ENCODE measurements at regions not wholly inside any gene's neighbourhood (a gene's known extent, or its start where the extent isn't known, plus 50 kb on each side); places are given as distances from the start of the nearest gene placed in this dataset.
"Not testable (repeated sequence)": the region's sequence is repeated elsewhere in the genome, so short reads cannot be mapped to it uniquely, and the experiment has no call there.

DNA sequence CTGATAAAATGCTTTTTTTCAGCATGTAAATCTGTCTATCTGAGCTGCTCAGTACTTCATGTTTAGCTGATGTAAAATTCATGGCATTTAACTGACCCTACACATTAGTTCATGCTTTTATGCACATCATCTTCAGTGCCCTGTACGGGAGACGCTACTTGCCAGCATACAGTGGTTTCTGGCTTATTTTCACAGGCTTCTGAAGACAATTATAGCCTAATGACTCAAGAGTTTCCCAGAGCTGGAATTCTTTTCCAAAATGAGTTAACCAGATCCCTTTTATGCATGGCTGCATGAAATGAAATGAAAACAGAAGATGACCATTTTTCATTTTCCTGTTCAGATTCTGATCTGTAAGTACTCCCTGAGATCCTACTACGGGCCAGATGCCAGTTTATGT, 1061.5 kb downstream of the ROBO2 start:
- DNase-seq (ENCODE audit: low read depth), result peak; percentile 54
- H3K4me3 ChIP-seq (ENCODE audit: low read depth, low read length), result no peak overlapping the region
- TF ChIP-seq CTCF (conservative IDR thresholded peaks at IDR 0.05; ENCODE audit: low read depth, low read length), result no peak

DNA sequence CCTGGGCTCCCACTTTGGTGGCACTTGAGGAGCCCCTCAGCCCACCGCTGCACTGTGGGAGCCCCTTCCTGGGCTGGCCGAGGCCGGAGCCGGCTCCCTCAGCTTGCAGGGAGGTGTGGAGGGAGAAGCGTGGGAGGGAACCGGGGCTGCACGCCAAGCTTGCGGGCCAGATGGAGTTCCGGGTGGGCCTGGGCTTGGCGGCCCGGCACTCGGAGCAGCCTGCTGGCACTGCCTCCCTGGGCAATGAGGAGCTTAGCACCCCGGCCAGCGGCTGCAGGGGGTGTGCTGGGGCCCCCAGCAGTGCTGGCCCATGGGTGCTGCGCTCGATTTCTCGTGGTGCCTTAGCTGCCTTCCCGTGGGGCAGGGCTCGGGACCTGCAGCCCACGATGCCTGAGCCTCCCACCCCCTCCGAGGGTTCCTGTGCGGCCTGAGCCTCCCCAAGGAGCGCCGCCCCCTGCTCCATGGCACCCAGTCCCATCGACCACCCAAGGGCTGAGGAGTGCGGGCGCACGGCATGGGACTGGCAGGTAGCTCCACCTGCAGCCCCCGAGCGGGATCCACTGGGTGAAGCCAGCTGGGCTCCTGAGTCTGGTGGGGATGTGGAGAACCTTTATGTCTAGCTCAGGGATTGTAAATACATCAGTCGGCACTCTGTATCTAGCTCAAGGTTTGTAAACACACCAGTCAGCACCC, 1068.5 kb downstream of the ROBO2 start:
- DNase-seq (ENCODE audit: low read depth); H3K4me3 ChIP-seq (ENCODE audit: low read depth, low read length): not testable (repeated sequence)

GRCh38 chr3:78112291-78113010, 1072.6 kb downstream of the ROBO2 start:
- DNase-seq (ENCODE audit: low read depth), result peak; percentile 68
- H3K4me3 ChIP-seq (ENCODE audit: low read depth, low read length), result no peak overlapping the region

GRCh38 chr3:78115983-78116382, 1076.1 kb downstream of the ROBO2 start:
- H3K4me3 ChIP-seq (ENCODE audit: low read depth, low read length), result no peak overlapping the region
- no peak for TF ChIP-seq CTCF (conservative IDR thresholded peaks at IDR 0.05; ENCODE audit: low read depth, low read length)
- DNase-seq (ENCODE audit: low read depth), result no peak

More at GRCh38 chr3:78112291-78113010, 1072.6 kb downstream of the ROBO2 start:
- TF ChIP-seq CTCF (conservative IDR thresholded peaks at IDR 0.05; ENCODE audit: low read depth, low read length), result no peak

DNA sequence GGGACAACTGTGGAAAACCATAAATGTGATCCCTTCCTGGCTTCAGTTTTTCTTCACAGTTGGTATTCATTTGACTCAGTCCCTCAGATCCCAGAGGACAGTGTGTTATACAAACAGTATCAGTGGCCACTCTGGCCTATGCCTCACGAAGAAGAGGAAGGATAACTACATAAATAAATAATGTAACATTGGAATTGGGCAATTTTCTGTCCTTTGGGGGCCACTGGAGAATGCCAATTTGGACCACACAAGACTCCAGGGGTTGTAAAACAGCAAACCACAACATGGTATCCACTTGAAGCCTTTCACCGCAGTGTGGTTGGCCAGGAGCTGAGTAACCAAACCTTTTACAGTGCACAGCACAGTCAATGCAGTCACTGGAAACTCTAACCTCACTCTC, 1077.0 kb downstream of the ROBO2 start:
- no peak overlapping the region for H3K4me3 ChIP-seq (ENCODE audit: low read depth, low read length)
- TF ChIP-seq CTCF (conservative IDR thresholded peaks at IDR 0.05; ENCODE audit: low read depth, low read length), result no peak
- peak; percentile 81 for DNase-seq (ENCODE audit: low read depth)

DNA sequence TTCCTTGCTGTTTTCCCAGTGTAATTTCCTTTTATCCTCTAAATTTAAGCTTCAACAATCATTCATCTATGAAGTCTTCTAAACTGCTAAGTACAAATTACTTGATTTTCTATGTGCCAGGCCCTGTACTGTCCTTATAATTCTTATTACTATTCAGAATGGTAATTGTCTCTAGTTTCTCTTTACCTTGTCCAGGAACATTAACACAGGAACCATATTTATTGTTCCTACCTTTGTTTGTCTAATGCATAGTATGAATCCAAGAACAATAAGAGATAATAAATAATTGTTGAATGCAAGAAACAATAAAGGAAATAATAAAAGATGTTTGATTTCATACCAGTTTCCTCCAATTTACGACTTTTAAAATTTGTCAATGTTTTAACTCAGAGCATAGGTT, 1083.2 kb downstream of the ROBO2 start:
- no peak for DNase-seq (ENCODE audit: low read depth)
- H3K4me3 ChIP-seq (ENCODE audit: low read depth, low read length), result no peak overlapping the region
- TF ChIP-seq CTCF (conservative IDR thresholded peaks at IDR 0.05; ENCODE audit: low read depth, low read length), result no peak

DNA sequence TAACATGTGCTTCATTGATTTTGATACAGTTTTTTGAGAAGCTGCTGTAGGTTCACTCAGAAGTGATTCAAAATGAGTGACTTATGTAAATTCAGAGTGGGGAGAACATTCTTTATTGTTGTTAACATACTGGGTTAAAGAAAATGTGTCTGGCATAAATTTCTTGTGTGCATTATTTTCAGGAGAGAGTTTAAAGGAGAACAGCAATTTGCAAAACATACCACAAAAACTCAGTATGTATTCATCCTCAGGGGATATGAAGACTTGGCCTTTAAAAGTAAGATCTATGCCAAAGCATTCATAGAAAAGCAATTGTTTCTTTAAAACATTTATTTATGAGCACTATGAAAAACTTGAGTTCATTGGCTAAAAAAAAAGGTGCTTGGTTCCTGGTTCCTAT, 1089.8 kb downstream of the ROBO2 start:
- no peak overlapping the region for H3K4me3 ChIP-seq (ENCODE audit: low read depth, low read length)
- TF ChIP-seq CTCF (conservative IDR thresholded peaks at IDR 0.05; ENCODE audit: low read depth, low read length), result no peak
- no peak for DNase-seq (ENCODE audit: low read depth)

Measured in choroid plexus epithelial cell (primary cell).